T-cell (primary cell): ENCODE measurements at regions not wholly inside any gene's neighbourhood (a gene's known extent, or its start where the extent isn't known, plus 50 kb on each side); places are given as distances from the start of the nearest gene placed in this dataset.

Source experiments
- ATAC-seq, 4 experiments: fragments of 200-7000 bp in 3 of 4; fragments of 150-1000 bp in 1 of 4; cut with Tn5 transposase; replicated peaks in 1 of 4; 1 replicate in 3 of 4; 2 replicates in 1 of 4; pipeline ENCODE4 v1.10.0; 2021; ENCODE audit warnings: moderate library complexity in 3 of 4, mild to moderate bottlenecking in 2 of 4, moderate number of reproducible peaks in 1 of 4
- CTCF ChIA-PET, 2 donors: fragments of 300-600 bp; sonication (Branson Sonifier 250); formaldehyde crosslinking; loops; one replicate each; lab custom pipeline; 2022; ENCODE audit warnings: antibody characterized with exemption in 2 of 2; lab: Charles Lee
- POLR2A ChIA-PET, 2 donors: fragments of 300-600 bp; sonication (Branson Sonifier 250); formaldehyde crosslinking; loops; one replicate each; lab custom pipeline; 2022; ENCODE audit warnings: antibody characterized with exemption in 2 of 2; lab: Charles Lee
- DNase-seq, 35 experiments: peaks; one replicate each; pipeline versions ENCODE4 v3.0.0 to v3.0.0-alpha.2; 2013 to 2023
- H3K27ac ChIP-seq: one replicate; pipeline ENCODE4 v1.5.1; 2013; ENCODE audit warnings: low read length
- H3K27me3 ChIP-seq, 2 experiments: replicated peaks in 1 of 2; 1 replicate in 1 of 2; 2 replicates in 1 of 2; pipeline versions ENCODE4 v1.6.1 to v1.7.0; 2013; ENCODE audit warnings: low read length in 1 of 2, mixed read lengths in 1 of 2; ENCODE audit not compliant: control insufficient read depth in 2 of 2, insufficient read depth in 2 of 2; ENCODE audit errors: extremely low read depth in 1 of 2
- H3K36me3 ChIP-seq, 2 donors: 1 replicate in 1 of 2; 2 replicates in 1 of 2; pipeline versions ENCODE4 v1.6.1 to v1.7.0; 2013; ENCODE audit warnings: low read length in 1 of 2; ENCODE audit not compliant: control insufficient read depth in 2 of 2, insufficient read depth in 1 of 2; ENCODE audit errors: extremely low read depth in 1 of 2
- H3K4me1 ChIP-seq, 2 experiments: 1 replicate in 1 of 2; 2 replicates in 1 of 2; pipeline versions ENCODE4 v1.6.1 to v1.7.0; 2013; ENCODE audit warnings: low read length in 2 of 2, mixed read lengths in 1 of 2; ENCODE audit not compliant: insufficient read depth in 2 of 2, control insufficient read depth in 1 of 2; ENCODE audit errors: extremely low read depth in 1 of 2
- H3K4me3 ChIP-seq, 2 donors: 1 replicate in 1 of 2; 2 replicates in 1 of 2; pipeline versions ENCODE4 v1.5.1 to v1.7.0; 2013; ENCODE audit warnings: mild to moderate bottlenecking in 2 of 2, low read length in 1 of 2, moderate library complexity in 1 of 2; ENCODE audit not compliant: control insufficient read depth in 1 of 2; ENCODE audit errors: extremely low read depth in 1 of 2
- H3K9me3 ChIP-seq: 2 replicates; pipeline ENCODE4 v1.7.0; 2013
- H3K27ac Mint-ChIP-seq, 2 donors: one replicate each; pipeline ENCODE4 v1.8.0; 2020 to 2021; ENCODE audit warnings: mild to moderate bottlenecking in 2 of 2, mixed read lengths in 2 of 2
- H3K27me3 Mint-ChIP-seq, 2 donors: one replicate each; pipeline ENCODE4 v1.8.0; 2021 to 2022; ENCODE audit warnings: mixed read lengths in 2 of 2
- H3K36me3 Mint-ChIP-seq: one replicate; pipeline ENCODE4 v1.8.0; 2021; ENCODE audit warnings: mixed read lengths
- H3K4me1 Mint-ChIP-seq, 3 donors: one replicate each; pipeline ENCODE4 v1.8.0; 2020 to 2022; ENCODE audit warnings: mixed read lengths in 3 of 3, mild to moderate bottlenecking in 1 of 3
- H3K4me3 Mint-ChIP-seq, 3 donors: one replicate each; pipeline ENCODE4 v1.8.0; 2020 to 2022; ENCODE audit warnings: mild to moderate bottlenecking in 3 of 3, mixed read lengths in 3 of 3, moderate library complexity in 3 of 3
- H3K9me3 Mint-ChIP-seq, 3 donors: one replicate each; pipeline ENCODE4 v1.8.0; 2020 to 2022; ENCODE audit warnings: mixed read lengths in 3 of 3
- WGBS: methylation state at CpG from one replicate; pipeline ENCODE4 v1.1.5; 2013; ENCODE audit warnings: missing lambda C conversion rate; ENCODE audit not compliant: insufficient coverage; 5-methylcytosine and 5-hydroxymethylcytosine counted together

GRCh38 chrX:109858602-109859341, 125.7 kb upstream of the ACSL4 start:
- 100% methylated on average over 1 of the region's 5 CpGs for WGBS
- Mint-ChIP-seq H3K9me3 (peaks cover 0 to 5% (median 0%) of the 10 kb centered on the region in 3 donors), H3K4me3 (no peak overlapping the region), H3K36me3 (no peaks in the 10 kb centered on the region), H3K4me1 (peaks cover 0 to 3% (median 2%) of the 10 kb centered on the region in 3 donors), H3K27me3 (peaks cover 0 to 7% of the 10 kb centered on the region in 2 donors), H3K27ac (no peak overlapping the region)
- H3K27ac ChIP-seq: no peak overlapping the region
- ATAC-seq (no peak), DNase-seq (no peak)
- no peaks in the 10 kb centered on the region for H3K9me3 ChIP-seq
- ChIA-PET POLR2A (no interaction called here), CTCF (interaction anchor here (0.5 to 6.2 kb wide), 2 partner anchors 127 to 147 kb away, joined by 5 to 110 read pairs; no protein-coding TSS in a partner anchor)
- no peaks in the 10 kb centered on the region for H3K36me3 ChIP-seq
- H3K4me3 ChIP-seq: no peak overlapping the region
- no peaks in the 10 kb centered on the region for H3K4me1 ChIP-seq
- no peaks in the 10 kb centered on the region for H3K27me3 ChIP-seq

- ChIA-PET CTCF (no interaction called here), POLR2A (no interaction called here)
- Mint-ChIP-seq H3K27ac (no peak overlapping the region), H3K9me3 (no peaks in the 10 kb centered on the region), H3K27me3 (peaks cover 0 to 7% of the 10 kb centered on the region in 2 donors), H3K4me1 (peaks cover 0 to 3% (median 2%) of the 10 kb centered on the region in 3 donors), H3K36me3 (no peaks in the 10 kb centered on the region), H3K4me3 (no peak overlapping the region)
- no peak overlapping the region for H3K4me3 ChIP-seq
- no peak for DNase-seq
- no peaks in the 10 kb centered on the region for H3K4me1 ChIP-seq
- H3K9me3 ChIP-seq: no peaks in the 10 kb centered on the region
- no peaks in the 10 kb centered on the region for H3K27me3 ChIP-seq
- no peak for ATAC-seq
- no CpG with 5 or more reads among the region's 2 CpGs for WGBS
- no peaks in the 10 kb centered on the region for H3K36me3 ChIP-seq
- no peak overlapping the region for H3K27ac ChIP-seq
Observed at GRCh38 chrX:109859651-109860050, 126.6 kb upstream of the ACSL4 start.

- no peaks in the 10 kb centered on the region for H3K4me1 Mint-ChIP-seq
- no peak for ATAC-seq
- no peak overlapping the region for H3K27ac Mint-ChIP-seq
- peaks cover 2 to 18% of the 10 kb centered on the region in 2 donors for H3K27me3 Mint-ChIP-seq
- no peaks in the 10 kb centered on the region for H3K36me3 Mint-ChIP-seq
- WGBS: no CpG with 5 or more reads among the region's 2 CpGs
- Histone ChIP-seq H3K27ac (no peak overlapping the region), H3K4me1 (no peaks in the 10 kb centered on the region), H3K9me3 (no peaks in the 10 kb centered on the region), H3K36me3 (no peaks in the 10 kb centered on the region), H3K27me3 (no peaks in the 10 kb centered on the region), H3K4me3 (no peak overlapping the region)
- no peaks in the 10 kb centered on the region for H3K9me3 Mint-ChIP-seq
- DNase-seq: no peak
- POLR2A ChIA-PET: no interaction called here
- H3K4me3 Mint-ChIP-seq: no peak overlapping the region
- CTCF ChIA-PET: interaction anchor here (0.8 to 1.0 kb wide), 3 partner anchors 15 to 29 kb away, joined by 3 read pairs; no protein-coding TSS in a partner anchor
Observed at GRCh38 chrX:109862433-109862832, 129.4 kb upstream of the ACSL4 start.

GRCh38 chrX:109863811-109864210, 130.8 kb upstream of the ACSL4 start:
- Mint-ChIP-seq H3K4me3 (no peak overlapping the region), H3K36me3 (no peaks in the 10 kb centered on the region), H3K9me3 (no peaks in the 10 kb centered on the region), H3K27ac (no peak overlapping the region), H3K4me1 (no peaks in the 10 kb centered on the region), H3K27me3 (peaks cover 2 to 23% of the 10 kb centered on the region in 2 donors)
- Histone ChIP-seq H3K36me3 (no peaks in the 10 kb centered on the region), H3K4me1 (no peaks in the 10 kb centered on the region), H3K4me3 (no peak overlapping the region), H3K9me3 (no peaks in the 10 kb centered on the region), H3K27me3 (no peaks in the 10 kb centered on the region), H3K27ac (no peak overlapping the region)
- POLR2A ChIA-PET: interaction anchor here in 1 of 2 donors (0.9 kb wide), 1 partner anchor 9 kb away, joined by 3 read pairs; no protein-coding TSS in a partner anchor
- no peak for DNase-seq
- ATAC-seq: no peak
- CTCF ChIA-PET: interaction anchor here in 1 of 2 donors (0.9 kb wide), 1 partner anchor 9 kb away, joined by 4 read pairs; no protein-coding TSS in a partner anchor

- H3K27me3 Mint-ChIP-seq: peaks cover 2 to 16% of the 10 kb centered on the region in 2 donors
- POLR2A ChIA-PET: no interaction called here
Observed at GRCh38 chrX:109871121-109871888, 131.6 kb upstream of the TMEM164 start.

GRCh38 chrX:109872021-109872732, 130.7 kb upstream of the TMEM164 start:
- Histone ChIP-seq H3K4me3 (no peak overlapping the region), H3K27me3 (no peaks in the 10 kb centered on the region), H3K36me3 (no peaks in the 10 kb centered on the region), H3K4me1 (no peaks in the 10 kb centered on the region), H3K9me3 (no peaks in the 10 kb centered on the region), H3K27ac (no peak overlapping the region)
- no peak overlapping the region for H3K4me3 Mint-ChIP-seq
- H3K9me3 Mint-ChIP-seq: no peaks in the 10 kb centered on the region
- no peak for DNase-seq
- no CpG with 5 or more reads among the region's 4 CpGs for WGBS
- no peaks in the 10 kb centered on the region for H3K36me3 Mint-ChIP-seq
- no peaks in the 10 kb centered on the region for H3K4me1 Mint-ChIP-seq
- no peak overlapping the region for H3K27ac Mint-ChIP-seq
- ATAC-seq: no peak
- ChIA-PET POLR2A (no interaction called here), CTCF (interaction anchor here (0.7 to 0.8 kb wide), 2 partner anchors 11 to 159 kb away, joined by 3 read pairs; no protein-coding TSS in a partner anchor)
- H3K27me3 Mint-ChIP-seq: peaks cover 2 to 16% of the 10 kb centered on the region in 2 donors

More at GRCh38 chrX:109871121-109871888, 131.6 kb upstream of the TMEM164 start:
- DNase-seq (no peak), ATAC-seq (no peak)
- Histone ChIP-seq H3K27ac (no peak overlapping the region), H3K9me3 (no peaks in the 10 kb centered on the region), H3K27me3 (no peaks in the 10 kb centered on the region), H3K4me3 (no peak overlapping the region), H3K36me3 (no peaks in the 10 kb centered on the region), H3K4me1 (no peaks in the 10 kb centered on the region)
- no peaks in the 10 kb centered on the region for H3K36me3 Mint-ChIP-seq
- CTCF ChIA-PET: interaction anchor here (0.7 to 0.8 kb wide), 2 partner anchors 11 to 158 kb away, joined by 3 read pairs; no protein-coding TSS in a partner anchor
- no peaks in the 10 kb centered on the region for H3K4me1 Mint-ChIP-seq
- no CpG with 5 or more reads among the region's 4 CpGs for WGBS
- H3K4me3 Mint-ChIP-seq: no peak overlapping the region
- H3K27ac Mint-ChIP-seq: no peak overlapping the region
- no peaks in the 10 kb centered on the region for H3K9me3 Mint-ChIP-seq
